ENCODE measurements at regions not wholly inside any gene's neighbourhood (a gene's known extent, or its start where the extent isn't known, plus 50 kb on each side); places are given as distances from the start of the nearest gene placed in this dataset.

DNA sequence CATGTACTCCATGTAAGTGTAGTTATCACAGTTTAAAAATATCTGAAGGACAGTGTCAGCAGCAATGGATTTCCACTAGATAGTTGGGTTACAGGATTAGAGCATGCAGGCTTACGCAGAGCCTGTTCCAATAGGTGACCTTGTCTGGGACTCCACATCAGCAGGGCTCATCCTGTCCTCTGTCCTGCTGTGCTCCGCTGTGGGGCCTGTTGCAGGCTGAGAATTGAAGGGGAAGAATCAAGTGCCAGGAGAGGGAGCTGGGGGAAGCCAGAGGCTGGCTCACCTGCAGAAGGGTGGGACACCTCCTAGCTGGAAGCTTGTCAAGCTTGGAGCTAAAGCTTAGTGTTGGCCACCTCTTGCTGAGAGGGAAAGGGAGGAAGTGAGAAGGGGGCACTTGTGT is 62.8 kb downstream of the XCL2 start:
- in situ Hi-C loops (cut with MboI; ENCODE audit: low sequenced_read_pairs): no loop called here
- no peak overlapping the region for H2BK20ac ChIP-seq (ENCODE audit: low read depth, low read length)
- 100% methylated on average over 1 of the region's 2 CpGs; no CpG with 5 or more reads in 1 of the 2 experiments for WGBS, 2 experiments (ENCODE audit: extremely low coverage in 2 of 2, insufficient read length in 1 of 2)

More for the DNA sequence above, 62.8 kb downstream of the XCL2 start:
- Histone ChIP-seq H4K5ac (ENCODE audit: low read depth, low read length) (no peak overlapping the region), H2BK15ac (ENCODE audit: low read depth, low read length) (no peak overlapping the region), H2AK5ac (ENCODE audit: low read depth, low read length) (no peak overlapping the region), H3K9me1 (ENCODE audit: insufficient read depth, low read length) (peaks cover 2% of the 10 kb centered on the region; the same call in 1 of the 2 replicates), H2AK9ac (replicated peaks; ENCODE audit: low read depth, low read length, poor library complexity) (no peak overlapping the region), H3K18ac (ENCODE audit: low read depth, low read length) (no peak overlapping the region), H3K23ac (ENCODE audit: low read depth, low read length) (no peak overlapping the region), H2BK5ac (ENCODE audit: low read depth, low read length, poor library complexity, severe bottlenecking) (no peak overlapping the region), H3K27ac (ENCODE audit: insufficient read depth, low read length) (no peak overlapping the region), H3K4me2 (ENCODE audit: low read depth, low read length) (no peak overlapping the region), H3K14ac (replicated peaks; ENCODE audit: low read depth, low read length) (no peak overlapping the region), H3K4me3 (ENCODE audit: insufficient read depth, low read depth, low read length) (no peak overlapping the region), H4K91ac (ENCODE audit: insufficient read depth, low read depth, low read length) (no peak overlapping the region; the same call in 1 of the 2 replicates), H3K56ac (ENCODE audit: extremely low read depth, insufficient read depth, low read length) (no peak overlapping the region), H3K4ac (ENCODE audit: low read depth, low read length) (no peak overlapping the region), H3K9ac (ENCODE audit: low read depth, low read length) (no peak overlapping the region), H3K79me1 (ENCODE audit: low read depth in 1 of 2, low read length in 2 of 2) (no peaks in the 10 kb centered on the region), H3K27me3 (ENCODE audit: control insufficient read depth, insufficient read depth, low read length) (no peaks in the 10 kb centered on the region), H3K36me3 (ENCODE audit: control insufficient read depth, insufficient read depth, low read length) (no peaks in the 10 kb centered on the region), H4K8ac (ENCODE audit: low read depth in 2 of 2, low read length in 2 of 2) (no peak overlapping the region), H3K4me1 (ENCODE audit: control insufficient read depth, insufficient read depth, low read length) (peaks cover 10% of the 10 kb centered on the region), H4K20me1 (ENCODE audit: insufficient read depth, low read length) (no peaks in the 10 kb centered on the region), H2BK120ac (ENCODE audit: low read depth, low read length) (no peak overlapping the region), H2AFZ (replicated peaks; ENCODE audit: low read length, poor library complexity) (no peak overlapping the region), H3K9me3 (ENCODE audit: control insufficient read depth, insufficient read depth, low read length) (no peaks in the 10 kb centered on the region)
- no peak for DNase-seq
- intact Hi-C loops (cut with micrococcal nuclease) (no loop called here), dilution Hi-C loops (cut with HindIII; ENCODE audit: low sequenced_read_pairs, unreplicated experiment) (no loop called here)
- TF ChIP-seq RCOR1 (IDR thresholded peaks at IDR 0.05; ENCODE audit: insufficient replicate concordance, low read length) (no peak), RAD21 (IDR thresholded peaks at IDR 0.05; ENCODE audit: low read length) (no peak), POLR2A (IDR thresholded peaks at IDR 0.05; ENCODE audit: low read depth, low read length) (no peak), MXI1 (IDR thresholded peaks at IDR 0.05; ENCODE audit: borderline replicate concordance, low read depth, low read length) (no peak), CEBPB (IDR thresholded peaks at IDR 0.05; ENCODE audit: low read depth, low read length) (no peak), MAFK (IDR thresholded peaks at IDR 0.05; ENCODE audit: low read depth, low read length) (no peak), MAZ (IDR thresholded peaks at IDR 0.05; ENCODE audit: borderline replicate concordance, low read depth, low read length) (no peak), CHD1 (IDR thresholded peaks at IDR 0.05; ENCODE audit: low read depth, low read length) (no peak), RFX5 (IDR thresholded peaks at IDR 0.05; ENCODE audit: low read depth, low read length) (no peak), NFE2L2 (IDR thresholded peaks at IDR 0.05; ENCODE audit: low read depth, low read length) (no peak), SMC3 (IDR thresholded peaks at IDR 0.05; ENCODE audit: low read depth, low read length) (no peak), BHLHE40 (IDR thresholded peaks at IDR 0.05; ENCODE audit: low read depth, low read length) (no peak), FOS (IDR thresholded peaks at IDR 0.05; ENCODE audit: low read depth, low read length) (no peak)
- TF ChIP-seq, protein P1, sequence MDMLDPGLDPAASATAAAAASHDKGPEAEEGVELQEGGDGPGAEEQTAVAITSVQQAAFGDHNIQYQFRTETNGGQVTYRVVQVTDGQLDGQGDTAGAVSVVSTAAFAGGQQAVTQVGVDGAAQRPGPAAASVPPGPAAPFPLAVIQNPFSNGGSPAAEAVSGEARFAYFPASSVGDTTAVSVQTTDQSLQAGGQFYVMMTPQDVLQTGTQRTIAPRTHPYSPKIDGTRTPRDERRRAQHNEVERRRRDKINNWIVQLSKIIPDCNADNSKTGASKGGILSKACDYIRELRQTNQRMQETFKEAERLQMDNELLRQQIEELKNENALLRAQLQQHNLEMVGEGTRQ (IDR thresholded peaks at IDR 0.05; ENCODE audit: low read depth, low read length): no peak
- TF ChIP-seq, protein P2, sequence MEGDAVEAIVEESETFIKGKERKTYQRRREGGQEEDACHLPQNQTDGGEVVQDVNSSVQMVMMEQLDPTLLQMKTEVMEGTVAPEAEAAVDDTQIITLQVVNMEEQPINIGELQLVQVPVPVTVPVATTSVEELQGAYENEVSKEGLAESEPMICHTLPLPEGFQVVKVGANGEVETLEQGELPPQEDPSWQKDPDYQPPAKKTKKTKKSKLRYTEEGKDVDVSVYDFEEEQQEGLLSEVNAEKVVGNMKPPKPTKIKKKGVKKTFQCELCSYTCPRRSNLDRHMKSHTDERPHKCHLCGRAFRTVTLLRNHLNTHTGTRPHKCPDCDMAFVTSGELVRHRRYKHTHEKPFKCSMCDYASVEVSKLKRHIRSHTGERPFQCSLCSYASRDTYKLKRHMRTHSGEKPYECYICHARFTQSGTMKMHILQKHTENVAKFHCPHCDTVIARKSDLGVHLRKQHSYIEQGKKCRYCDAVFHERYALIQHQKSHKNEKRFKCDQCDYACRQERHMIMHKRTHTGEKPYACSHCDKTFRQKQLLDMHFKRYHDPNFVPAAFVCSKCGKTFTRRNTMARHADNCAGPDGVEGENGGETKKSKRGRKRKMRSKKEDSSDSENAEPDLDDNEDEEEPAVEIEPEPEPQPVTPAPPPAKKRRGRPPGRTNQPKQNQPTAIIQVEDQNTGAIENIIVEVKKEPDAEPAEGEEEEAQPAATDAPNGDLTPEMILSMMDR (conservative IDR thresholded peaks at IDR 0.05; ENCODE audit: low read depth, low read length): no peak
- TF ChIP-seq, protein P3, sequence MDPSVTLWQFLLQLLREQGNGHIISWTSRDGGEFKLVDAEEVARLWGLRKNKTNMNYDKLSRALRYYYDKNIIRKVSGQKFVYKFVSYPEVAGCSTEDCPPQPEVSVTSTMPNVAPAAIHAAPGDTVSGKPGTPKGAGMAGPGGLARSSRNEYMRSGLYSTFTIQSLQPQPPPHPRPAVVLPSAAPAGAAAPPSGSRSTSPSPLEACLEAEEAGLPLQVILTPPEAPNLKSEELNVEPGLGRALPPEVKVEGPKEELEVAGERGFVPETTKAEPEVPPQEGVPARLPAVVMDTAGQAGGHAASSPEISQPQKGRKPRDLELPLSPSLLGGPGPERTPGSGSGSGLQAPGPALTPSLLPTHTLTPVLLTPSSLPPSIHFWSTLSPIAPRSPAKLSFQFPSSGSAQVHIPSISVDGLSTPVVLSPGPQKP (IDR thresholded peaks at IDR 0.05; ENCODE audit: borderline replicate concordance, low read depth, low read length): no peak
- POLR2A ChIA-PET (ENCODE audit: unreplicated experiment): no interaction called here
- CTCF ChIA-PET: no interaction called here
- no peak for ATAC-seq (ENCODE audit: low read depth)
- BruUV-seq (replicated peaks): no TSS peak
